GM18519 (cell line): ENCODE measurements at regions not wholly inside any gene's neighbourhood (a gene's known extent, or its start where the extent isn't known, plus 50 kb on each side); places are given as distances from the start of the nearest gene placed in this dataset.

Source experiments
- ATAC-seq: cut with Tn5 transposase; IDR thresholded peaks from one replicate; pipeline ENCODE4 v1.9.1; 2021; ENCODE audit warnings: mild to moderate bottlenecking, moderate library complexity; ENCODE audit not compliant: unreplicated experiment, low FRiP score

DNA sequence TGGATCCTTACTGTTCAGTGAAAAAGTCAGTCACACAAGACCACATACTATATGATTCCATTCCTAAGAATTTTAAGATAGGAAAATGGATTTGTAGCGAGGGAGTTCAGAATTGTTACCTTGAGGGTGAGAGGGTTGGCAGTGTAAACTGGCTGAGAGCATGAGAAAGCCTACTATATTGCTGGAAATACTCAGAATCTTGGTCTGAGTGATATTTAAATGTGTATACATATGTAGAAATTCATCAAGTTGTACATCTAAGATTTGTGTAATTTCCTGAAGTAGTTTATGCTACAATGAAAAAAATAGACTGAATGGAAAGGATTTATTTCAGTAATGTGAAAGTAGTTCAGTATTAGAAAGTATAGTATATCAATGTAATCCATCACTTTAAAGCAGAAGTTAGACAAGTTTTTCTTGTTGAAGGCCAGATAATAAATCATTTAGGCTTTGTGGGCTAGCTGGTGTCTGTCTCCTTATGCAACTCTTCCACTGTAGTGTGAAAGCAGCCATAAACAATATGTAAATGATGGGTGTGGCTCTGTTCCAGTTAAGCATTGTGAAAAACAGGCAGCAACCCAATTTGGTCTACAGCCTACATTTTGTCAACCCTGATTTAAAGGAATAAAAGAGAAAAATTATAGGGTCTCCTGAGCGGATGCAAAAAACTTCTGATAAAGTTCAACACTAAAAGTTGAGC is 127.2 kb upstream of the THY1 start:
- ATAC-seq, result no peak

DNA sequence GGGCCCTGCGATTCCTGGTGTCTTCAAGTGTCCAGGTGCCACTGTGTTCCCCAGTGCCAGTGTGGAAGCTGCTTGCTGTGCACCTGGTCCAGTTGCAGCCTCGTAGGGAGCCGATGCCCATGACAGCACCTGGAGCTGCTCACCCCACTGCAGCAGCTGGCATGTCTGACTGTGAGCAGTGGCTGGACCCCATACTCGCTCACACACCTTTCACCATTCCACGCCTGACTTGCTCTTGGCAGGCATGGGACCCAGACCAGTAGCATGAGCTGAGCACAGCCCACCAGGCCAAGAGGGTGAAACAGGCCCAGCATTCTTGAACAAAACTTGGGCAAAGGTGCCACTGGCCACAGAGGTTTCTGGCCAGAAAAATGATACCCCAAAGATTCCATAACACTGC is 124.5 kb upstream of the THY1 start:
- no peak for ATAC-seq

DNA sequence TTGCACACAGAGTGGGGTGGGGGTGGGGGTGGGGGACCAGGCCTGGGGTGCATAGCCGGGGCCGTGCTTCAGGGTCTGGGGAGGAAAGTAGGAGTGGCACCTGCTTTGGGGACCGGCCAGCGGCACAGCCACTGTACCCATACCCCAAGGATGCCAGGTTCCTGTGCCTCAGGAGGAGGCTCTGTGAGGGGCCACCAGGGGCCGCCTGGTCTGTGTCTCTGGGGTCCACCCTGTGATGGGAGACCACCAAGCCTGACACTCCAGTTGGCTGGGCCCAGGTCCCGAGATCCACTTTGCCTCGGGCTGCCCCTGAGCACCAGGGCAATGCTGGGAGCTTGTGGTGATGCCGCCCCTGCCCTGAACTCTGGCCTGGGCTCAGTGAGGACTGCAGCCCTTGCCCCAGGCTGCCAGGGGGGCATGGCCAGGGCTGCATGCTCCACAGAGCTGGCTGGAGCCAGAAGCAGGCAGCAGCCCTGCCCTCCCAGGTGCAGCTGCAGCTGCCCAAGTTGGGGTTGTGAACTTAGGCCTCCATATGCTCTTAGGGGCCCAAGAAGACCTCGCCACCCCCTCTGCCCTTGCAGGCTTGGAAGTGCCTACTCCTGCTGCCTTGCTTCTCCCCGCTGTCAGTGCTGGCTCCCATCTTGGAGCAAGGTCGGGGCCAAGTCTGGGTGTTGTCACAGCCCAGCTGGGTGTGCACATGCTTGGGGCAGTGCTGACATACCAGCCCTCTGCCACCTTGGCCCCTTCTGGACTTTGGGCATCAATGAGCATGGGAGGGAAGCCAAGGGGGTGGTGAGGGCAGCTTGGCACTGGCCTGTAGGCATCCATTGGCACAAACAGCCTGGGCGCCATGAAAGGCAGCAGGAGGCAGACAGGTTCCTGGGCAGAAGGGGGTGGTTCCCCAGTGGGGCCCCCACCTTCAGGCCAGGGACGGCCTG is 123.3 kb upstream of the THY1 start:
- no peak for ATAC-seq

DNA sequence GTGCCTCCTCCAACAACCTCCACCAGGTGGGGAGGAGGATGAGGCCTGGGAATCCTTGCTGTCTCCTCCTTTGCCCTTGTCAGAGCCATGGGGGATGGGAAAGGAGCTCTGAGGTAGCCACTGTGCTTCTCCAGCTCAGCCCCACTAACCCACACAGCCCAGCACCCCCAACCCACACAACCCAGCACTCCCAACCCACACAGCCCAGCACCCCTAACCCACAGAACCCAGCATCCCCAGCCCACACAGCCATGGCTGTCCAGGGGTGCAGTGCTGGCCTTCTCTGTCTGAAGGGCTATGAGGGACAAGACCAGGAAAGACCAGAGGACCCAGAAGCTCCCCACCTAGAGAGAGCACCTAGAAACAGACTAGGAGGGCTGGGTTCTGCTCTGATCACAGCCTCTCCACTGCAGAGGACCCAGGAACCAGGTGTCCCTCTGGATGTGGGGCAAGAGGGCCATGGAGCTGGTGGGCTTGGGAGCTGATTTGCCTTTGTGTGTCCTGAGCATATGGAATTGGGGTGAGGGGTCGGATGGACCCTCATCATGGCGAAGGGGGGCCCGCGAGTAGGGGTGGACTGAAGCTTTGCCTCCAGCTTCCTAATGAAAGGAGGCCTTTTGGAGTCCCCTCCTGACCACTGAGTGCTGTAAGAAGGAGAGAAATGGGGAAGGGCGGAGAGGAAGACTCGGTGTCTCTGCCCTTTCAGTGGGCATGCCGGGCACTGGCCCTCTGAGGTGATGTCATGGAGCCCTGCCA is 117.6 kb upstream of the THY1 start:
- ATAC-seq, result no peak

DNA sequence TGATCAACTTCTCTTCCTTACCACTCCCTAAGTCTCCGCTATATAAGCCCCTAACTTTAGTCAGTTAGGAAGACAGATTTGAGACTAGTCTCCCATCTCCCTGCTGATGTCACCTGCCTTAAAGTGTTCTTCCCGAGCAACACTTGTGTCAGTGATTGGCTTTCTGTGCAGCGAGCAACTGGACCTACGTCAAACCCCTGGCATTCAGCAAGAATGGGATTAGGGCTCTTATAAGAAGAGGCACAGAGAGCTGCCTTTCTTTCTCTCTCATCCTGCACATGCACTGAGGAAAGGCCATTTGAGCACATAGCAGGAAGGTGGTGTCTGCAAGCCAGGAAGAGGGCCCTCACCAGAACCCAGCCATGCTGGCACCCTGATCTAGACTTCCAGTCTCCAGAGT is 116.6 kb upstream of the THY1 start:
- ATAC-seq, result no peak

DNA sequence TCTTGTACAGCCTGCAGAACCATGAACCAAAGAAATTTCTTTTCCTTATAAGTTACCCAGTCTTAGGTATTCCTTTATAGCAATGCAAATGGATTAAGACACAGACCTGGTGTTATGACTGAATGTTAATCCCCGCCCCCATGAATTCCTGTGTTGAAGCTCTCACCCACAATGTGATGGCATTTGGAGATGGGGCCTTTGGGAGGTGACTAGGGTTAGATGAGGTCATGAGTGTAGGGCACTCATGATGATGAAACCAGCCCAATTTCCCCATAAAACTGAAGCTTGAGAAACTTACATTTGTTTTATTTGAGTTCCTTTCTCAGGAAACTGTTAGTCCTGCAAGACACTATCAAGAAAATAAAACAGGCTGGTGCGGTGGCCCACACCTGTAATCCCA is 115.8 kb upstream of the THY1 start:
- no peak for ATAC-seq

DNA sequence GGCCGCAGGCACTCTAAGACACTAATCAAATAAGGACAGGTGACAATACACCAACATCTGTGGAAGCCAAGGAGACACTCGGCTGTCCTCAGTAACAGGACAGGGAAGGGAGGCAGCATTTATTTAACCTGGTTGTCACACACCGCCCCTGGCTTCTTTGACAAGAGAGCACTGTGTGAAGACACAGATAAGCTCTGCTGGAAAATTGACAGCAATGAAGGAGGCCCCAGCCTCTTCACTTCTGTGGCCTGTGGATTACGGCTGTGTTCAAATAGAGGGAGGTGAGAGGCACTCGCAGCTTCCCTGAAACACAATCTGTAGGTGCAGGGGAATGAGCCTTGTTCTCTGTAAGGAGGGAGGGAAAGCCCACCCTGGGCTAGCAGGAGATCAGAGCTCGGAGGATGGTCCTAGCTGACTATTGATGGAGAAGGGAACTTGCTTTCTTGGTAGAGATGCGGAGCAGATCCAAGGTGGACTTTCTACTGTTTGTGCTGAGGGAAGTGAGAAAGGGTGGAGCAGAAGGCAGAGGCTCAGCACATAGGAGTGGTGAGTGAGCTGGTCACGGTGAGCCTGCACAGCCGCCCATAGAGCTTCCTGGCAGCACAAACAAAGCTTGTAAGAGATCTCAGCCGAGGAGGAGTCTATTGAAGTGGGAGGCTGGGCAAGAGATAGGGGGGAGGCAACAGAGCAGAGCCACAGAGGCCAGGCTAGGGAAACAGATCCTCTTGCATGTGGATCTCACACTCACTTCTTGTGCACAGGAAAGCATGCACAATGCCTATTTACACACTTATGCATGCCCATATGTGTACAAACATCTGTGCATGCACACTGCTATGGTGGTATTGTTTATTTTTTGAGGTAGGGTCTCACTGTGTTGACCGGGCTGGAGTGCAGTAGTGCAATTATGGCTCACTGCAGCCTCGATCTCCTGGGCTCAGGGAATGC is 114.6 kb upstream of the THY1 start:
- no peak for ATAC-seq

DNA sequence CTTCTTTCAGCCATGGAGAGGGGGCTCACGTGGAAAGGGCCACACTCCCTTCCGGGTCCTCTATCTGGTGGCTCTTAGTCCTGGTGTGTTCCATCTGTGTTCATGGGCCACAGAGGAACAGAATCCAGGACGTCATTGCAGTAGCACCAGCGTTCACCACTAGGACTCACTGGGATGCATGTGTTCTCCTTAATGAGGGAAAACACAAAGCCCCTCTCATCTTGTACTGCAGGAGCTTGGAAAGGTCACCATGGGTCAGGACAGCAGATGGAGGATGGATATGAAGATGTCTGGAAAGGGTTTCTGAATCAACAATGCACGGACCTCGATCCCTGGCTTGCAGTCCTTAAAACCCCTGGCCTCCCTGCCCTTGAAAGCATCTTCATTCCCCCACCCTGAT is 113.8 kb upstream of the THY1 start:
- no peak for ATAC-seq

DNA sequence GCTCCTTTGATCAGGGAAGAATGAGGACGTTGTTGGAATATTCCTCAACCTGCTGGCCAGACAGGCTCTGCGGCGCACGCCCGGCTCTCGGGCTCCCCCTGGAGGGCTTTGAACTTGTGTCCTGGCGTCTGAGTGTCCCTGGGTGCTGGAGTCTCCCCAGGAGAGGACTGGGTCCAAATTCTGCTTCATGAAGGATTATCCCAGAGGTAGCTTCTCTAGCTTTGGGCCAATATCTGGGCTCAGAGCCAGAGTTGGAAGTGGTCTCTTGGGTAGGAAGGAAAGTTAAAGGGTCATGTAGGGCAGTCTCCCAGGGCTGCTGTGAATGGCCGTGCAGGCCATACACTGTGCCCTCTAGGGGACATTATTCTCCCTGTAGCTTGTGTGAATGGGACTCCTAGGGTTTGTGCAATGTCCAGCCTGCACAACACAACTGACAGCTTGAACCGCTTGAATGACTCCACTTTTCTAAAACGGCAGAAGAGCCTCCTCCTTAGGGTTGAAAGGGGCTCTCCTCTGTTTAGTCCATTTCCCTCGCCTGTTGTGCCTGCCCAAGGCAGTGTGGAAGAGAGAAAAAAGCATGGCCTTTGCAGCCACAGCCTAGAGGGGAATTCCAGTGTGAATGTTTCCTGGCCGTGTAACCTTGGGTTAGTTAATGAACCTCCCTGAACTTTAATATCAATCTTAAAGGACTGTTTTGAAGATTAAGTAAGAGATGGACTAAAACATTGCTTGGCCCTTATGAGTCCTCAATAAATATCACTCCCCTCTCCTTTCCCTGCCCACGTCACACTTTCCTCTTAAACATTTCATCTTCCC is 111.2 kb upstream of the THY1 start:
- ATAC-seq, result no peak

DNA sequence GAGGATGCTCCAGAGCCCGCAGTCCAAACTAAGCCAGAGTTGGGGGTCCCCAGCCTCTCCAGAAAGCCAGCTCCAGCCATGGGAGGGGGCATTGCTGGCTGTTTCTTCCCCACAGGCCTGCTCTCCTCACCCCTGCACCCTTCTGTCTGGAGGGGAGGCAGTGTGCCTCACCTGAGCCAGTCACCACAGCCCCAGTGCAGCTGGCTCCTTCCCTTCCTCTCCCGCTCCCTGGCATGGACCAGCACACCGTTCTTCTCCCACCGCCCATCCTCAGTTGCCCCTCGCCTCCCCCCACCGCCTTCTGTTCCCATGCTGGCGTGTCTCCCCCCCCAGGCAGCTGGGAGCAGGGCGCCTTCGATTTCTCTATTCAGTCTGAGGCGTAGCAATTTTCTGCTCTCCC is 110.5 kb upstream of the THY1 start:
- ATAC-seq, result no peak

DNA sequence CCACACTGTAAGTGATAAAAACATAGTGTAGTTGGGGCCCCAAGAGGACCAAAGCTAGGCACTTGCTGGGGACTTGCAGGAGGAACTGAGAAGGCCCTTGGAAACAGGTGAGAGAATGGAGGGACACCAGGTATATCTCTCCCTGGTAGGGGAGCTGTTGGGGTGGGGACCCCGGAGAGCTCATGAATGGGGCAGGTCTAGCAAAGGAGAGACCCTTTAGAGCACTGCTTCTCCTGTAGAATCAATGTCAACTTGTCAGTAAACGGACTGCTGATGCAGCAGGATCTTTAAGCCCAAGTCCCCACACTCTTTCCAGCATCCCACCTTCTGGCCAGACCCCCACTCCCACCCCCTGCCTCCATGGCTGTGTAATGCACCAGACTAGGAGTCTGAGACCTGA is 109.6 kb upstream of the THY1 start:
- ATAC-seq, result no peak

DNA sequence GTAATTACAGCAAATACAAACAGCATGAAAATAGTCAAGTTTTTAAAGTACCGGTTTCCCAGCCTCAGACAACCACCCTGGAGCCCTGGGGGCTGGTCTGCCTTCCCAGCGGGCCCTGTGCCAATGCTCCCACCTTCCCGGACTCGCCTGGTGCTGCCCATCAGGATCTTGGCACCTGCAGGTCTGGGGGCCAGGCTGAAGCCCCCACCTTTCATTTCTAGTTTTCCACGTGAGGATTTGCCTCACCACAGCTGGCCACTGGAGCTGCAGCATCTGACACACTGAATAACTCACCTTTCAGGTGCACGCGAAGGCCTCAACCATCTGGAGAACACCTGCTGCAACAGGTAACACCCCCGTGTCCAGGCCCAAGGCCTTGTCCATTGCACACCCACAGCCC is 108.7 kb upstream of the THY1 start:
- no peak for ATAC-seq

DNA sequence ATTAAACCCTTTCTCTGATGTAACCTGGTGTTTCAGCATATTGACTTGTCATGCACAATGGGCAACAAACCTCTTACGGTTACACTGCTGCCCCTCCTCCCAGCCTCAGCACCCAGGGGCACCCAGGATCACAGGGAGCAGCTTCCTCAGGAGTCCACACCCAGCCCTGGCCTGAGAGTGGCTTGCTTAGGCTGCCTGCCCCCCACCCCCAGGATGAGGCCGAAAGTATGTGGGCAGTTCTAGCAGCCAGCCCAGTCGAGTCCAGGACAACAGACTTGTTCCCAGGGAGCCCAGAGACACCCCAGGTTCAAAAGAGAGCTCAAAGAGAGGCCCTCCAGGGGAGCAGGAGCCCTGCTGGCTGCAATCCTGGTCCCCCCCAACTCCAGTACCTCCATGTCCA is 108.1 kb upstream of the THY1 start:
- no peak for ATAC-seq

DNA sequence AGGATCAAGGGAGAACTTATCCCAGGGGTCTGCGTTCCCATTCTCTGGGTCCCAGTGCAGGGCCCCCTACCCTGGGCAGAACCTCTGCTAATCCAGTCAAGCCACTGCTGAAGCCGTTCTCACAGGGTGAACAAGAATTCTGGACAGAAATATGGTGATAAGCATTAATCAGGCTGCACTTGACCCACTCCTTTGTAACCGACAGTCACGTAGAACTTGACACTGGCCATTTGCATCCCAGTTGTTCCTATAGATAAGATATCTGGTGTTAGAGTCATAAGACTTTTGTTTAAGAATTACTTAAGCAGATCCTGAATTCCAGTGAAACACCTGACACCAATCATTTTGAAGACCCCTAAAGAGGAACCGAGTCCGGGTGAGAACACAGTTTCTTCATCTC is 107.5 kb upstream of the THY1 start:
- ATAC-seq, result no peak

DNA sequence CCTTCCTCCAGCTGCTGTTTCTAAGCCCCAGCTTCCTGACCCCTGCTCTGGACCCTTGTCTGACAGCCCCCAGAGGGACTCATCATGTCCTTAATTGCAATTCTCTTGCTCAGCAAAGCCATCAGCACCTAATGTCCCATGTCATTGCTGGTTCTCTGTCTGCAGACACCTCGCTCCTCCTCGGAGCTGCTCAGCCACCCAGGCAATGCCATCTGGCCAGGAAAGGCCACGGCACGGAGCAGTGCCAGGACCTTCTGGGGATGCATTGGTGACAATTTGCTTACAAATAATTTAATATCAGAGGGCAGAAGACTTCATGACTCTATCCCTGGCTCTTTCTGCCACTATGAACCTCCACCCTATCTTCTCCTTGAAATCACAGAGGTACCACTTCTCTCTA is 107.0 kb upstream of the THY1 start:
- ATAC-seq, result no peak

DNA sequence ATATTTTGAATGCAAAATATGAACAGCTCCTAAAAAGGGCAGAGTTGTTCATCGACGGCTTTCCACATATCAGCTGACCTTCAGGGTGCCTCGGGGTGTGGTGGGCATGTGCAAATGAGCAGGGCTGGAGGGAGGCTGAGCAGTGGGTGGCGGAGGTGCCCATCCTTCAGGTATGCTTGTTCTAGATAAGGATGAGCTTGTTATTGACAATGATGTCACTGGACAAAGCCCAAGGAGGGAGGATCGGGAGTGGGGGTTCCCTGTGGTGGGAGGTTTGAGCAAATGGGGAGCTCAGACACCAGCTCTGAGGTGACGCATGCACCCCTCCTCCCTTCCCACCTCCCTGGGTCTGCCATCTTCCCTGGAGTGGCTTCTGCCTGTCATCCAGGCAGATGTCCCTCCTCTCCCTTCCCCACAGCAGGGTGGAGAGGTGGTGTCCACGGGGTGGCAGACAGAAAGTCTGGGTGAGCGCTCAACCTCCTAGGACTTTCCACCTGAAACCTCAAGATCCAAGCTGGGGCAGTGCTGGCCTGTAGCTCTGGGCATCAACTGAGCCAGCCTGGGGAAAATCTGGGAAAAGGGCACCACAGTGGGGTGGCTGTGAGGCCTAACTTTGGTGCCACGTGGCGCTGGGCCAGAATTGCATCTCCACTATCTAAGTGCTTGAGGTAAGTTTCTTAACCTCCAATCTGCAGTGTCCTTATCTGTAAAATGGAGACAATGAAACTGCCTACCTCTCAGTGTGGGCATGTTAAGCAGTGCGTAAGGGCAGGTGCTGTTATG is 106.3 kb upstream of the THY1 start:
- ATAC-seq, result no peak

DNA sequence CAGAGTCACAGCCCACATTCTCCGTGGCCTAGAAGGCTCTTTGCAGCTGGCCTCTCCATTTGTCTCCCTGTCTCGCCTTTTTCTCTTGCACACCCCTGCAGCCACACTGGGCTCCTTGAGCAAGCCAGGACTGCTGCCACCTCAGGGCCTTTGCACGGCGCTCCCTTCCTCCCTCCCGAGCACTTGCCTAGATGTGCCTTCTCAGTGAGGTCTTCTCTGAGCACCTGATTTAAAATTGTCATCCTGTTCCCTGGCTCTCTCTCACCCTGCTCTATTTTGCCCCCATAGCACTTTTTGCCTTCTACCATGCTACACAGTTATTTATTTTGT is 102.9 kb upstream of the THY1 start:
- no peak for ATAC-seq

DNA sequence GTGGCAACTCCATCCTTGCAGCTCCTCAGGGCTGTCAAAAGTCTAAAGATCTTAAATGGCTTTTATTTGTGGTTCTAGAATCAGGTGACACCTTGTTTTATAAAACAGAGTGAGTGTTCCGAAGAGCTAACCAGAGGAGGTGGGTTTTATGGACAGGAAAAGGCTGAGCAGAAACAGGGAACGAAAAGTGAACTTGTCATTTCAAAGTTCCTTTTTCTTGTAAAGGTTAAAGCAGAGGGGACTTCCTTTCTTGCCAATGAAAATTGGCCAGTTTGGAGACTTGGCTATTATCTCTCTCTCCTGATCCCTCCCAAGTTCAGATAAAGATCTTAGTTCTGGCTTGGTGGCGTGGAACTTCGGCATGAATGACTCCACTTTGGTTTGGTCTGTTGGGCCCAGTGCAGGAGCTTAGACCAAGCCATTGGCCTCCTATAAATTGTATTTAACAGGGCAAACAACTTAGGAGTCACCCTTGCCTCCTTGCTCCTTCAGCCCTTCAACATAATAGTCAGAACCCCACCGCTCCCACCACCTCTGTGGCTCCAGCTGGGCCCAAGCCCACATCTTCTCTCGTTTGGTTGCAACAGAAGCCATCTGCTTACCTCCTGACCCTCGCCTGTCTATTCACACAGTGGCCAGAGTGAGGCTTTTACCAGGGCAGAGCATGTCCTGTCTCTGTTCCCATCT is 102.4 kb upstream of the THY1 start:
- ATAC-seq, result no peak
